SJCRH30 (cell line): ENCODE measurements at regions not wholly inside any gene's neighbourhood (a gene's known extent, or its start where the extent isn't known, plus 50 kb on each side); places are given as distances from the start of the nearest gene placed in this dataset.

ENCODE experiments used
- DNase-seq, 2 experiments: peaks; one replicate each; pipeline ENCODE4 v3.0.0-alpha.2; 2015 to 2020
- H3K27ac ChIP-seq: fragments of 250-450 bp; sonication (Bioruptor Pico); 2 replicates; pipeline ENCODE4 v1.5.1; 2020; ENCODE audit warnings: mild to moderate bottlenecking, moderate library complexity
- H3K27me3 ChIP-seq: fragments of 250-450 bp; sonication (Bioruptor Pico); 2 replicates; pipeline ENCODE4 v1.5.1; 2020; ENCODE audit warnings: mild to moderate bottlenecking, moderate library complexity
- H3K36me3 ChIP-seq: fragments of 250-450 bp; sonication (Bioruptor Pico); 2 replicates; pipeline ENCODE4 v1.5.1; 2020; ENCODE audit warnings: mild to moderate bottlenecking, moderate library complexity
- H3K4me1 ChIP-seq: fragments of 250-450 bp; sonication (Bioruptor Pico); 2 replicates; pipeline ENCODE4 v1.5.1; 2020; ENCODE audit warnings: mild to moderate bottlenecking, moderate library complexity
- H3K4me3 ChIP-seq: fragments of 250-450 bp; sonication (Bioruptor Pico); 2 replicates; pipeline ENCODE4 v1.5.1; 2020; ENCODE audit warnings: mild to moderate bottlenecking, moderate library complexity
- H3K9me3 ChIP-seq: fragments of 250-450 bp; sonication (Bioruptor Pico); replicated peaks from 2 replicates; pipeline ENCODE4 v1.5.1; 2020; ENCODE audit warnings: mild to moderate bottlenecking, moderate library complexity

DNA sequence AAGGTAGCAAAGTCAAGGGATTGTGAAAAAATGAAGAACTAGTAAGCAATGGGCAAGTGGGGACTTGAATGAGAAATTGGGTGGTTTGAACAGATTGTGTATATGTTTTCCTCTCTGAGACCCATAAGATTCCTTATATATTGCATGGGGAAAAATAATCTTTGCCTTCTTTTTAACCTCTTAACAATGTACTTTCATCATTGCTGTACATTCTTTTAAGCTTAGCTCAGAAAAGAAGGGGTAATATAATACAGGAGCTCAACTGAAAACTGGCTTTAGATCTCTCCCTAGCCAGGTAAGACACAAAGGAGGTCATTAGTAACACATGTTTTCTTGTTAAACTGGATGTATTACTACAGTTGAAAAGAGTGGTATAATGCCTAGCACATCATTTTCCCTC lies 287.2 kb downstream of the RNF144B start:
- no peaks in the 10 kb centered on the region for H3K4me1 ChIP-seq
- no peaks in the 10 kb centered on the region for H3K9me3 ChIP-seq
- H3K27ac ChIP-seq = no peak overlapping the region
- no peak overlapping the region for H3K4me3 ChIP-seq
- H3K36me3 ChIP-seq = no peaks in the 10 kb centered on the region
- no peaks in the 10 kb centered on the region for H3K27me3 ChIP-seq
- no peak for DNase-seq

- Histone ChIP-seq H3K4me3 (no peak overlapping the region), H3K4me1 (no peaks in the 10 kb centered on the region), H3K27ac (no peak overlapping the region), H3K9me3 (no peaks in the 10 kb centered on the region), H3K36me3 (no peaks in the 10 kb centered on the region), H3K27me3 (no peaks in the 10 kb centered on the region)
- DNase-seq = no peak
Measured at GRCh38 chr6:18675881-18676280, 288.7 kb downstream of the RNF144B start.

GRCh38 chr6:18676548-18676947 lies 289.4 kb downstream of the RNF144B start:
- H3K4me3 ChIP-seq = no peak overlapping the region
- H3K4me1 ChIP-seq = no peaks in the 10 kb centered on the region
- no peaks in the 10 kb centered on the region for H3K9me3 ChIP-seq
- no peak overlapping the region for H3K27ac ChIP-seq
- H3K36me3 ChIP-seq = no peaks in the 10 kb centered on the region
- no peak for DNase-seq
- H3K27me3 ChIP-seq = no peaks in the 10 kb centered on the region

DNA sequence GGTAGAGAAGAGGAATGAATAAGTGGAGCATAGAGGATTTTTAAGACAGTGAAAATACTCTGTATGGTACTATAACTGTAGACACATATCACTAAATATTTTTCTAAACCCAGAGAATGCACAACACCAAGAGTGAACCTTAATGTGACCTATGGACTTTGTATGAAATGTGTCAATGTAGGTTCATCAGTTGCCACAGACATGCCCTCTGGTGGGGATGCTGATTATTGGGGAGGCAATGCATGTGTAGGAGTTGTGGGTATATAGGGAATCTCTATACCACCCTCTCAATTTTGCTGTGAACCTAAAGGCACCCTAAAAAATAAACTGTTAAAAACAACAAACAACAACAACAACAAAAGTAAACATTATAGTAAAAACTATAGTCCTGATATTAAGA lies 293.7 kb downstream of the RNF144B start:
- H3K27ac ChIP-seq = no peak overlapping the region
- no peaks in the 10 kb centered on the region for H3K27me3 ChIP-seq
- no peak for DNase-seq

GRCh38 chr6:18681832-18682503 lies 294.8 kb downstream of the RNF144B start:
- no peak for DNase-seq
- H3K9me3 ChIP-seq = no peaks in the 10 kb centered on the region
- H3K4me1 ChIP-seq = no peaks in the 10 kb centered on the region
- H3K27ac ChIP-seq = no peak overlapping the region
- no peaks in the 10 kb centered on the region for H3K27me3 ChIP-seq
- no peak overlapping the region for H3K4me3 ChIP-seq
- H3K36me3 ChIP-seq = no peaks in the 10 kb centered on the region

More for the DNA sequence above, 293.7 kb downstream of the RNF144B start:
- Histone ChIP-seq H3K4me3 (no peak overlapping the region), H3K9me3 (no peaks in the 10 kb centered on the region), H3K36me3 (no peaks in the 10 kb centered on the region), H3K4me1 (no peaks in the 10 kb centered on the region)

DNA sequence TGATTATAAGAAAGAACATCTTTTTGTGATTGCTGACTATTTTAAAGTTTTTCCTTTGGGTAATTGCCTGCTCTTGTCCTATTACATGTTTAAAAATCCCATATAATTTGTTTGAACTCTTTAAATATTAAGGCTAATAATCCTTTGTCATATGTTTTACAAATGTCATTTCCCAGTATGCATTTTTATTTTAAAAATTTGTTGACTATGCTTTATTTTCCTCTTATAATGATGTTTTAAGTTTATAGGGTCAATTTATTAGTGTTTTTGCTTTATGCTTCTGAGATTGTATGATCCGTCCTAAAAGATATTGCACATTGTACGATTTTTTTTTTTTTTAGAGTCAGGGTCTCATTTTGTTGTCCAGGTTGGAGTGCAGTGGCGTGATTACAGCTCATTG lies 297.2 kb downstream of the RNF144B start:
- Histone ChIP-seq H3K9me3 (no peaks in the 10 kb centered on the region), H3K27me3 (no peaks in the 10 kb centered on the region), H3K4me1 (no peaks in the 10 kb centered on the region), H3K4me3 (no peak overlapping the region), H3K36me3 (no peaks in the 10 kb centered on the region), H3K27ac (no peak overlapping the region)
- no peak for DNase-seq

DNA sequence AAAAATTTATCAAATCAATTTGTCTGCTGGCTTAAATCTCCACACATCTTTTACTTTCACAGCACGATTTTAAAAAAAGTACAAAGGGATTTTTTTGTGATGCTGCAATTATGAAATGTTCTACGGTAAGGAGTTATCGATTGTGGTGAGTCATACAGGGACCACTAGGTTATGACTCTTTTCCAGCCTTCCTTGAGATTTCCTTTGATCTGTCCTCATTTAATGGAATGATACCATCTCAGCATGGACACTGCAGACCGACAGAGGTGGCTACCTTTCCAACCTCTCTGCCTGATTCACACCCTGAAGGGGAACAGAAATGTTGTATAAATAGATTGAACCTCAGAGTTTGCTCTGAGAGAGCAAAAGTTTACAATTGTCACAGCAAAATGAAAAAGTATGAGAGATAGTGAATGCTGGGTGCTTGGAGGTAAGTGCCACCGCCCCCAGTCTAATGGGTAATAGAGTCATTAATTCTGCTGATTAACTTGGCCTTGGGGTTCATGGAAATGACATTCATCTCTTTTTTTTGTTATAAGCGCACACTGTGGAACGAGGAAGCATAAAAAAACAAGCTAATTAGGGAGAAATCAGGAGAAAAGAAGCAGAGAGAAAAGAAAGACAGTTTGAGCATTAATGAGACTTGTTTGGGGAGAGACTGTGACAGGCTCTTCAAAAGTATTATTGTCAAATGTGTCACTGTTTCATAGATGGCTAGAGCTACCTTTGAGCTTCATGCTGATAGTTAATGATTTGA lies 306.0 kb downstream of the RNF144B start:
- DNase-seq = no peak
- H3K9me3 ChIP-seq = no peaks in the 10 kb centered on the region
- no peaks in the 10 kb centered on the region for H3K27me3 ChIP-seq
- no peak overlapping the region for H3K27ac ChIP-seq
- H3K36me3 ChIP-seq = no peaks in the 10 kb centered on the region
- no peak overlapping the region for H3K4me3 ChIP-seq
- no peaks in the 10 kb centered on the region for H3K4me1 ChIP-seq

- no peak for DNase-seq
- H3K27me3 ChIP-seq = no peaks in the 10 kb centered on the region
- no peaks in the 10 kb centered on the region for H3K36me3 ChIP-seq
- no peak overlapping the region for H3K4me3 ChIP-seq
- H3K4me1 ChIP-seq = no peaks in the 10 kb centered on the region
- no peak overlapping the region for H3K27ac ChIP-seq
- no peaks in the 10 kb centered on the region for H3K9me3 ChIP-seq
Measured at GRCh38 chr6:18693881-18694280, 306.7 kb downstream of the RNF144B start.

- Histone ChIP-seq H3K36me3 (no peaks in the 10 kb centered on the region), H3K4me1 (no peaks in the 10 kb centered on the region), H3K27me3 (no peaks in the 10 kb centered on the region), H3K9me3 (no peaks in the 10 kb centered on the region), H3K27ac (no peak overlapping the region), H3K4me3 (no peak overlapping the region)
- DNase-seq = no peak
Measured at GRCh38 chr6:18703546-18703945, 316.4 kb downstream of the RNF144B start.

DNA sequence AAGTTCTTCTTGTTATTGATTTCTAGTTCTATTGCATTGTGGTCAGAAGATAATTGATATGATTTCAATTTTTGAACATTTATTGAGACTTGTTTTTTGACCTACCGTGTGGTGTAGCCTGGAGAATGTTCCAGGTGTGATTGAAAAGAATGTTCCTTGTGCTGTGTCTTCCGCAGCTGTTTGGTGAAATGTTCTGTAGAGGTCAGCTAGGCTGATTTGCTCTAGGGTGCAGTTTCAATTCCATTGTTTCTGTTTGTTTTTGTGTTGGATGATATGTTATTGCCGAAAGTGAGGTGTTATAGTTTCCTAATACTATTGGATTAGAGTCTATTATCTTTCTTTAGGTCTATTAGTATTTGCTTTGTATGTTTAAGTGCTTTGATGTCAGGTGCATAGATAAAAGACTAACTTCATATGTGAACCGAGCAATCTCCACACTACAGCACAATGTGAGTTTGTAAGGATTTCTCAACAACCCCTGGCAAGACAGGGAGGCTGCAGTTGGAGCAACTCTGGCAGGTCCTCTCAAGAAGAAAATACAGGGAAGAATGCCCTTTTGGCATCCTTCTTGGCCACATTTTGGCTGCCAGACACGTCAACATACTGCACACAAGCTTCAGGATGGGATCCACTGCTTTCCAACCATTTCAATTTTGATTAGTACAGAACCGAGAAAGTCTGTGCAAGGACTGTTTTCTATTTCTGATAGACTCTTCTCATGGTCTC lies 320.7 kb downstream of the RNF144B start:
- Histone ChIP-seq H3K36me3 (no peaks in the 10 kb centered on the region), H3K4me1 (no peaks in the 10 kb centered on the region), H3K27ac (no peak overlapping the region), H3K27me3 (no peaks in the 10 kb centered on the region), H3K4me3 (no peak overlapping the region), H3K9me3 (no peaks in the 10 kb centered on the region)
- no peak for DNase-seq

DNA sequence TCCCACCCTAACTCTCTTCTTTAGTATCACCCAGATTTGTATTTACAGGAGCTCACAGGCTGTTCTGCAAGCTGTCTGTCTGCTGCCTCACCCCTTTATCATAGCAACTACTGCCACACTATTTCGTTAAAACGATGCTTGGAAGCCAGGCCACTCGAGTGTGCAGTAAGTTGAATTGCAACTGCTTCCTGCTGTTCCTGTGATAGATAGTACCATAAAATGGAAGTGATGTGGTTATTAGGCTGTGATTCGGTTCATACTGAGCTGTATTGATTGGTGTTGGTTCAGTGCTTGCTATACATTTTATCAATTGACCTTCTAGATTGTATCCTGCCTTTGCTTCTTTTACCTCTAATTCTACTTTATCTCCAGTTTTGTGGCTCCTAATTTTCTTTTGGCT lies 325.4 kb downstream of the RNF144B start:
- Histone ChIP-seq H3K36me3 (no peaks in the 10 kb centered on the region), H3K4me1 (no peaks in the 10 kb centered on the region)
- no peak for DNase-seq

GRCh38 chr6:18720075-18720474 lies 332.9 kb downstream of the RNF144B start:
- no peak for DNase-seq

More for the DNA sequence above, 325.4 kb downstream of the RNF144B start:
- Histone ChIP-seq H3K27me3 (no peaks in the 10 kb centered on the region), H3K4me3 (no peak overlapping the region), H3K9me3 (no peaks in the 10 kb centered on the region), H3K27ac (no peak overlapping the region)

DNA sequence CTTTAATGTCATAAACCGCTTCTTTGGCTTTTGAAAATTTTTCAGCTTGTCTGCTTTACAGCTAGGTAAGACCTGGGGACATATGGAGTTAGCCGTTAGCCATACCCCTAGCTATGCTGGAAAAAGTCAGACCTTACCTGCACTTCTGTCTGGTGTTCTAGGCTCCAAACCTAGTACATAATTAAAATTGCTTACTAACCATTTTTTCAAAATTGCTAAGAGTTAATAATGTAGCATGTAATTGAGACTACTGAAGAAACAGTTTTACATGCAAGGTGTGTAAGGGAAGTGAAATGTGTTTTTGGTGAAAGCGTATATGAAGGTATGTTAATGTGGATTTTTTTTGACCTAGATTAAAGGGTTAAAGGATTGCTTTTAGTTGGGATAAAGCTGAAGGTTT lies 336.9 kb downstream of the RNF144B start:
- Histone ChIP-seq H3K27me3 (no peaks in the 10 kb centered on the region), H3K36me3 (no peaks in the 10 kb centered on the region), H3K4me1 (no peaks in the 10 kb centered on the region), H3K9me3 (no peaks in the 10 kb centered on the region), H3K4me3 (no peak overlapping the region), H3K27ac (no peak overlapping the region)
- no peak for DNase-seq

More at GRCh38 chr6:18720075-18720474, 332.9 kb downstream of the RNF144B start:
- Histone ChIP-seq H3K36me3 (no peaks in the 10 kb centered on the region), H3K27me3 (no peaks in the 10 kb centered on the region), H3K4me1 (no peaks in the 10 kb centered on the region), H3K27ac (no peak overlapping the region), H3K4me3 (no peak overlapping the region), H3K9me3 (no peaks in the 10 kb centered on the region)

DNA sequence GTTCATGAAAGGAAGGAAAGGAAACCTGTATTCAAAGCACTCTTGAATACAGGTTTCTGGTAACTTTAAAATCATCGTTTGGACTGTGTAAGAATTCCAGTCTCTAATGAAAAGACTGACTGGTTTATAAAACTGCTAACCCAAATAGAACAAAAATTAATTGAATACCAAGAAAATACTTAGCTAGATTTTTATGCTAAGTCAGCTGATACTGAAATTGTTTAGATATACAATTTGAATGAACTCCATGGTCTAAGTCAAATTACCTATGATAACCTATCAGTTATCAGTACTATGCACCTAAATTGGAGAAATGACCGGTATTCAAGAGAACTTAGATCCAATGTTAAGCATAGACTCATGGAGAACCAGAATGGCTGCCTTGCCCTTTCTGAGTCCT lies 338.3 kb downstream of the RNF144B start:
- Histone ChIP-seq H3K27ac (no peak overlapping the region), H3K4me1 (no peaks in the 10 kb centered on the region), H3K27me3 (no peaks in the 10 kb centered on the region), H3K9me3 (no peaks in the 10 kb centered on the region), H3K4me3 (no peak overlapping the region), H3K36me3 (no peaks in the 10 kb centered on the region)
- DNase-seq = no peak

- H3K9me3 ChIP-seq = no peaks in the 10 kb centered on the region
- H3K4me3 ChIP-seq = no peak overlapping the region
- no peaks in the 10 kb centered on the region for H3K4me1 ChIP-seq
- no peaks in the 10 kb centered on the region for H3K27me3 ChIP-seq
- no peak overlapping the region for H3K27ac ChIP-seq
- no peak for DNase-seq
- H3K36me3 ChIP-seq = no peaks in the 10 kb centered on the region
Measured at GRCh38 chr6:18733921-18734550, 346.9 kb downstream of the RNF144B start.
